NCI-H2227 (cell line): ENCODE measurements at regions not wholly inside any gene's neighbourhood (a gene's known extent, or its start where the extent isn't known, plus 50 kb on each side); places are given as distances from the start of the nearest gene placed in this dataset.
A peak's percentile ranks its signal among the peaks of the same experiment; 100 is the strongest.
"Not testable (repeated sequence)": the region's sequence is repeated elsewhere in the genome, so short reads cannot be mapped to it uniquely, and the experiment has no call there.

Experiments
- DNase-seq: peaks from one replicate; lab custom pipeline; 2025; ENCODE audit not compliant: unreplicated experiment; lab: John Stamatoyannopoulos, UW

DNA sequence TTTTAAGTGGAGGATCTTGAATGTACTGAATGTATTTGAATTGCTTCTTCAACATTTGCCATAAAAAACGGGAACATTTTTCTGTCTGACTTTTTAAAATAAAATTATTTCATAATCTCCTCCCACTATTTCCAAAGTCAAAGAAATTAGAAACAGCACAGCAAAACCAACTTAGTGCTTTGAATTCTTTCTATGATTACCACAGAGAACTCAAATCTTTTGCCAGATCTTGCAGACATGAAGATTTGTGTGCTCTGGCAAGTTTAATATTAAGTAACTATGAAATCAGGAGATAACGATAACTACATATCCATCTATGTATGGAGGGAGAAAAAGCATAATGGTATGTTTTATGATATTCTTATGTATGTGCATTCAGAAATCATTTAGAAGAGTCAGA, 982.2 kb downstream of the PCDH7 start:
- no peak for DNase-seq

- no peak for DNase-seq
These were observed 994.1 kb downstream of the PCDH7 start for GRCh38 chr4:31714238-31714637.

- no peak for DNase-seq
These were observed 995.1 kb downstream of the PCDH7 start for GRCh38 chr4:31715302-31715701.

DNA sequence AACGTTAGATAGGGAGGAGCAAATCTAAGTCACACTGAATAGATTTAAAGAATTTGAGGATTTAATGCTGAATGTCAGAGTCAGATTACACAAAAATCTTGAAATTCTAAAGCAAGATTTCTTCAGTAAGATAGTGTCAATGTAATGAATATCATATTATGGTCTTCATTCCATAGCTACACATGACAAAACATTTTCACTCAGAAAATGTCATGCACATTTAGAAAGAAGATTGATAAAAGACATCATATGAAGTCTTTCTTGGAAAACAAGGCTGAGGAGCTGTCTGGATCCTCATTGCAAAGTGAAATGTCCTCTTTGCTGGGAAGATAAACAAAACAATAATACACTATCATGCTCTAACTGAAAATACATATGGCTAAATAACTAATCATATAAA, 1006.9 kb downstream of the PCDH7 start:
- DNase-seq: no peak

DNA sequence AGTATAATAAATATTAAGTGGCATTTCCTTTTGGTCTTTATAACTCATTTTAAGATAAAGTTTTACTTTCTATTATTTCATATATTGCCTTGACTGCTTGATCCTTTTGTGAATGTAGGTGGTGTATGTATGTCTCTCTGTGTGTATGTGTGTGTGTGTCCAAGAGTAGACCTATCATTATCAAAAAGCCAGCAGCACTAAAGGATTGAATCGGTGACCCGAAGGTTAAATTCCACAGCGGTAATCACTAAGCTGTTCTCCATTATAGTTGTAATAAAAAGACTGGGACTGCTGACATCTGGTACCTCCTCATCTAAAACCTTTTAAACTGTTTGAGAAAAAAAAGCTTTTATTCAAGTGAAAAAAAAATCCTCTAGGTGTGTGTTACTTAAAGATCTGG, 1014.8 kb downstream of the PCDH7 start:
- DNase-seq: peak; percentile 90

- DNase-seq: no peak
These were observed 1017.2 kb downstream of the PCDH7 start for GRCh38 chr4:31737419-31737818.

GRCh38 chr4:31741326-31741725, 1021.2 kb downstream of the PCDH7 start:
- no peak for DNase-seq

DNA sequence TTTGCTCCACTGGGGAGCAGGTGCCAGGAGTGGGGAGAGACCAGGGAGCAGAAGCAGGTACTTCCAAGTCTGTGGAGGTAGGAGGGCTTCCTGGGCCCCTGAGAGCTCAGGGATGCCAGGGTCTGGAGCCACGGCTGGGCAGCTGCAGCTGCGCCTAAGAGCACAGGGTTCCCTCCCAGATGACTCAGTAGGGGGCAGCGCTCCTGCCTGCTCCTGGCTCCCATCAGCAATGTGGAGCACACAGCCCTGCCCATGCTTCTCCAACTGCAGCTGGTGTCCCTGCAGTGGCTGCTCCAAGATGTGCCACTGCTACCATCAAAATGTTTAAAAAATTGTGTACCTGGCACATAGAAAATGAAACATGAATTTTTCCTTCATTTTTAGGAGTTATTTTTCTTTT, 1028.2 kb downstream of the PCDH7 start:
- no peak for DNase-seq

DNA sequence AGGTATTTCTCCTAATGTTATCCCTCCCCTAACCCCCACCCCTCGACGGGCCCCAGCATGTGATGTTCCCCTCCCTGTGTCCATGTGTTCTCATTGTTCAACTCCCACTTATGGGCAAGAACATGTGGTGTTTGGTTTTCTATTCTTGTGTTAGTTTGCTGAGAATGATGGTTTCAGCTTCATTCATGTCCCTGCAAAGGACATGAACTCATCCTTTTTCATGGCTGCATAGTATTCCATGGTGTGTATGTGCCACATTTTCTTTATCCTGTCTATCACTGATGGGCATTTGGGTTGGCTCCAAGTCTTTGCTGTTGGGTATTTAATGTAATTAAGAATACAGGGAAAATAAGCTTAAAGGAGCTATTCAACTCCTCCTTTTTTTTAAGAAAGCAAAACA, 1030.4 kb downstream of the PCDH7 start:
- DNase-seq: not testable (repeated sequence)

DNA sequence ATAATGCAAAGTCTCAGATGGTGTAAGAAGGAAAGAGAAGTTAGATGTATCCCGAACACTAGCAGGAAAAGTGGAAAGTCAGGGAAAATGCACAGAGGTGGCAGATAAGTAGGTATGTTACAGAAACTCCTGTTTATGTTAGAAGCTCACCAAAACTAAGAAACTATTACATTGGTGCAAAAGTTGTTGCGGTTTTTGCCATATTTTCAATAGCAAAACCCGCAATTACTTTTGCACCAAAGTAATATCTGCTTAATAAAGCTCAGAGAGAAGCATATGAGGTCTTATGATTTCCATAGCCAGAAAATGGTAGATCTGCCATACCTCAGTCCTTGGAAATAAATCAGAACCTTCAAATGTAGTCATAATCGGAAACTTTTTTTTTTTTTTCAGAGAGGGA, 1035.6 kb downstream of the PCDH7 start:
- no peak for DNase-seq

DNA sequence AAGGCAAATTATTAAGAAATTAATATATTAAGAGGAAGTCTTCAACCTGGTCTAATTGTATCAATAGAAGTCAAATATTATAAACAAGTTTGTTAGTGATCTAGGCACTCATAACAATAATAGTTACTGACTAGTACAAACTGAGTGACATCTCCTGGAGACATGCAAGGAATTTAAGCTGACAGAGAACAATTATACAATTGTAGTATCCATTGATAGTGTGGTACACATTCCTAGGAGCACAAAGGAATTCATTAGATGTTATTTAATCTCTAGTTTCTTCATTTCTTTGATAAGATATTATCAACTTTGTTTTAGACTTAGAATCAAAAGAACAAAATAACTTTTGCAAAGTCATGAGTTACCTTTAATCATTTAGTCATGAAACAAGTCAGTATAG, 1048.6 kb downstream of the PCDH7 start:
- no peak for DNase-seq

- no peak for DNase-seq
These were observed 1063.1 kb downstream of the PCDH7 start for GRCh38 chr4:31783311-31783710.

- no peak for DNase-seq
These were observed 1064.4 kb downstream of the PCDH7 start for GRCh38 chr4:31784558-31784957.

GRCh38 chr4:31787701-31788100, 1067.5 kb downstream of the PCDH7 start:
- DNase-seq: no peak

- DNase-seq: no peak
These were observed 1068.5 kb downstream of the PCDH7 start for GRCh38 chr4:31788676-31789075.

GRCh38 chr4:31791666-31792065, 1071.5 kb downstream of the PCDH7 start:
- no peak for DNase-seq

DNA sequence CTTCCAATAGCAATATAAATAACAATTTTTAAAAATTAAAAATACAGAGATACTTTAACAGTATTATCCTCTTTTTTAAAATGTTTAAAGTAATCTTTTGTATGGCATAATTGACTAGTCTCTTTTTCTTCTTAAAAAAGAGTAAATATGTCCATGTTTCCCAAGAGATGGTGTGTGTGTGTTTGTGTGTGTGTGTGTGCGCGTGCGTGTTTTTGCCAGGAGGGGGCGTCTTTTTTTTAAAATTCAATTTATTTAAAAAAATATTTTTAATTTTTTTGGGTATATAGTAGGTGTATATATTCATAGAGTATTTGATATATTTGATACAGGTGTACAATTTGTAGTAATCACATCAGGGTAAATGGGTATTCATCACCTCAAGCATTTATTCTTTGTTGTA, 1073.7 kb downstream of the PCDH7 start:
- no peak for DNase-seq

DNA sequence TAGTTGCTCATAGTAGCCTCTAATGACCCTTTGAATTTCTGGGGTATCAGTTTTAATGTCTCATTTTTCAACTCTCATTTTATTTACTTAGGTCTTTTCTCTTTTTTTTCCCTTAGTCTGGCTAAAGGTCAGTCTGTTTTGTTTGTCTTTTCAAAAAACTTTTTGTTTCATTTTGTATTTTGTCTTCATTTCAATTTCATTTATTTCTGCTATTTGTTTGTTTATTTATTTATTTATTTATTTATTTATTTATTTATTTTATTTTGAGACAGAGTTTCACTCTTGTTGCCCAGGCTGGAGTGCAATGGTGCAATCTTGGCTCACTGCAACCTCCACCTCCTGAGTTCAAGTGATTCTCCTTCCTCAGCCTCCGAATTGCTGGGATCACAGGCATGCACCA, 1076.9 kb downstream of the PCDH7 start:
- not testable (repeated sequence) for DNase-seq

DNA sequence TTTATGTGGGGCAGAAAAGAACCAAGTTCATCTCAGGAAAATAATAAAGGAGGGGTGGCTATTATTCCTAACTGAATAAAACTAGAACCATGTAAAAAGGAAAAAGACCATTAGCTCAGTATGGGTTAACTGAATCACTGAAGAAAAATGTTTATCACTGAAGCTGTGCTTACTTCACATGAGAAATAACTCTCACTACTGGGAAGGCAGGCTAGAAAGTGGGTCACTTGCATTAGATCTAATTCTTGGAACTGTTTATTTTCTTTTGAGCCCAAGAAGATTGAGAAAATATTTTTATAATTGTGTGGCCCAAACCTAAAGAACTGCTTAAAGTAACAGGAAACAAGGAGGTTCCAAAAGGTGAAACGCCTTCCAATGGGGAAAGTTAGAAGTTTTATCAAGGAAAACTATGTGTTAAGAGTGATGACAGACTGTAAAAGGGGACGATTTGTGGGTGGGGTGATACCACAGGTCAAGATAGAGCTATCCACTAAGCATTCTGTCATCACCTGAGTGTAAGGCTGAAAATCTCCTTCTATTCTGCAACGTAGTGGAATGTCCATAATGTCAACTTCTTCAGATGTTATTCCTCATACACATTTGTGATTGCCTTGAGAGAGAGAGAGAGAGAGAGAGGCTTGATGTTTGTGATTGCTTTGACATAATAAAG, 1083.5 kb downstream of the PCDH7 start:
- DNase-seq: no peak

GRCh38 chr4:31807036-31807435, 1086.9 kb downstream of the PCDH7 start:
- no peak for DNase-seq

- no peak for DNase-seq
These were observed 1124.2 kb downstream of the PCDH7 start for GRCh38 chr4:31844350-31844749.

DNA sequence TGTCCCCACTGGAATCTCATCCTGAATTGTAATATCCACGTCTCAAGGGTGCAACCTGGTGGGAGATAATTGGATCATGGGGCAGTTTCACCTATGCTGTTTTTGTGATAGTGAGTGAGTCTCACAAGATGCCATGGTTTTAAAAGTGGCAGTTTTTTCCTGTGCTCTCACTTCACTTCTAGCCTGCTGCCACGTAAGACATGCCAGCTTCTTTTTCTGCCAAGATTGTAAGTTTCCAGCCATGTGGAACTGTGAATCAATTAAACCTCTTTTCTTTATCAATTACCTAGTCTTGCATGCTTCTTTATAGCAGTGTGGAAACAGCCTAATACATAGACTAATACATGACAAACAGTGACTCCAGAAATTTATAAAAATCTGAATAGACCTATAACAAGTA, 1131.8 kb downstream of the PCDH7 start:
- no peak for DNase-seq

- DNase-seq: peak; percentile 31
These were observed 1157.3 kb downstream of the PCDH7 start for GRCh38 chr4:31877429-31877828.
